CD1c-positive myeloid dendritic cell (primary cell): ENCODE measurements at regions not wholly inside any gene's neighbourhood (a gene's known extent, or its start where the extent isn't known, plus 50 kb on each side); places are given as distances from the start of the nearest gene placed in this dataset.

Source experiments
- DNase-seq: peaks from one replicate; pipeline ENCODE4 v3.0.0-alpha.2; 2016; ENCODE audit errors: extremely low spot score

DNA sequence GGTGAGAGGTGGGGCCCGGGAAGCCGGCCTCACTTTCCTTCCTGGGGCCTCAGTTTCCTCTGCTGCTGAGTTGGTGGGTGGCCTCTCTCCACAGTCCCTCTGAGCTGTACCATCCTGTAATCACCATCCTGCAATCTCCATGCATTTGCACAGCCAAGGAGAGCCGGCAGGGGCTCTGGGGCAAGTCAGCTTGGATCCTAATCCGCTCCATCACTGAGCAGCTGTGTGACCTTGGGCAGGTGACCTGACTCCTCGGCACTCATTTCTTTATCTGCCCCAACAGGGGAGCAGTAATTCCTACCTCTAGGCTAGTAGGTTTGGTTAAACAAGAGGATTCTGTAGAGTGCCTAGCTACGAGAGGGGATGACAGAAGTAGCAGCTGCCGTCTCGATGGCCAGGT, 88.2 kb upstream of the ZNF618 start:
- DNase-seq: no peak

DNA sequence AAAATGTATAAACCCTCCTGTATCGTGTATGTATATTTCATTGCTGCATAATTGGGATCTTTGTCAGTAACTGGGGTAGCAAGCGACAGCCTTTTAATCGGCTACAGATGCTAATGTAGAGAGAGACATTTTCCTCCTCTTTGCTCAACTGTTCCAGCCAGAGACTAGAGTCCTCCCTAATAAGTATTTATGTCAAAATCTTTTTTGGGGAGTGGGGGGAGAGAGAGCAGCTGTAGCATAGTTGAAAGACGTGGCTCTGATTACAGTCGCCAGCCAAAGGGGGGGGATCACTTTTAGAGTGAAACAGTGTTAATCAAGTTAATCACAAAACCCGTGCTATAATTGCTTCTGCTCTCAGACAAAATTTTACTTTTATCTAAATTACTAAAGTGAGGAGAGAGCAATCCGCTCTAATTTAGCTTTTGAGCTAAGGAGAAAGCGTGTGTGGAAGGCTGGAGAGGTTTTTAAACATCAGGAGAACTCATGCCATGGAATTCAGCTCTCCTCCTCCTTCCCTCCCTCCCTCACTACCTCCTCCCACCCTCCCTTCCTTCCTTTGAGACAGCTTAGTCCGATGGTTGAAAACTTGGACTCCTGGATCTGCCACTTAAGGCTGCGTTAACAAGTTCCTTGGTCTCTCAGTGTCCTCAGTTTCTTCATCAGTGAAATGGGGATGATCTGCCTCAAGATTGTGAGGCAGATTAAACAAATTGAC, 87.3 kb upstream of the ZNF618 start:
- DNase-seq: no peak

DNA sequence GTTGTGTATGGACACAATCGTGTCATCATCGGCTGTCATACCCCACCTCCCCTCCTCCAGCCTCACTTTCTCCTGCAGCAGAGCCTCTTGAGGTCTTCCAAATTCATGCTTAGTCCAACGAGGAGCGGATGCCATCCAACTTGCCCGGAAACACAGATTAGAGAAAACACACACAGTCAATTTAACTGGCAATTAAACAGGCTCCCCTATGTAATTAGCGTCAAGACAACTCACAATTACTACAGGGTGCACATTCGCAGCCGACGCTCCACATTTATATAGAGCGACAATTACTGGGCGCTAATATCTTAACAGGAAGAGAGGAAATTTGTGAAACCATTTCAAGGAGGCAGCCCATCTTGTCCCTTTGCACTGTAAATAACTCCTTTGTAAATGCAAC, 86.0 kb upstream of the ZNF618 start:
- DNase-seq: no peak

DNA sequence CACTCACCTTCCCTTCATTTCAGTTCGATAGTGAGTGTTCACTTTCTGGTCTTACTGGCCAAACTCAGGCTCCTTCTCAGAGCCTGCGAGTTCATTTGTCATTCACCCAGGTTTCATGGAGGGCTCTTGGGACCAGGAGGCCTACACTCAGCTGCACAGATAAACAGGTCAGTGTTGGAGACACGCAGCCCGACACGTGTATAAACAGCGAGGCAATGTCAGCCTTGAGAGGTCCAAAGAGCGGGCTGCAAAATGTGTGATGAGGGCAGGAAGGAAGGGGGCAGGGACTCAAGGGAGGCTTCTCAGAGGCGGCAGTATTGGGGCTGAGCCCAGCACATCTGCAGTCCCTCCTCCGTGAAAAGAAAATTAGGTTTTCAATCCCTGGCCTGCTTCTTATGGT, 82.6 kb upstream of the ZNF618 start:
- no peak for DNase-seq

DNA sequence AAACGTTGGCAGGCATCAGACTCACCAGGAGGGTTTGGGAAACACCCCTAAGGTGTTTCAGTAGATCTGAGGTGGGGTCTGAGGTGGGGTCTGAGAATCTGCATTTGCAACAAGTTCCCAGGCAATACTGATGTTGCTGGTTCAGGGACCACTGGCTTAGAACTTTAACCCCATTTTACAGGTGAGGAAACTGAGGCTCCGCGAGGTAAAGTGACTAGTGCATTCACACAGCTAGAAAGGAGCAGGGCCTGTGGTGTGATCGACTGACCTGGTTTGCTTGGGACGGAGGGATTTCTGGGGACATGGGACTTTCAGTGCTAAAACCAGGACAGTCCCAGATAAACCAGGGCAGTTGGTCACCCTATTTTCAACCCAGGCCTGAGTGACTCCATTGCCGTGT, 81.4 kb upstream of the ZNF618 start:
- DNase-seq: no peak

DNA sequence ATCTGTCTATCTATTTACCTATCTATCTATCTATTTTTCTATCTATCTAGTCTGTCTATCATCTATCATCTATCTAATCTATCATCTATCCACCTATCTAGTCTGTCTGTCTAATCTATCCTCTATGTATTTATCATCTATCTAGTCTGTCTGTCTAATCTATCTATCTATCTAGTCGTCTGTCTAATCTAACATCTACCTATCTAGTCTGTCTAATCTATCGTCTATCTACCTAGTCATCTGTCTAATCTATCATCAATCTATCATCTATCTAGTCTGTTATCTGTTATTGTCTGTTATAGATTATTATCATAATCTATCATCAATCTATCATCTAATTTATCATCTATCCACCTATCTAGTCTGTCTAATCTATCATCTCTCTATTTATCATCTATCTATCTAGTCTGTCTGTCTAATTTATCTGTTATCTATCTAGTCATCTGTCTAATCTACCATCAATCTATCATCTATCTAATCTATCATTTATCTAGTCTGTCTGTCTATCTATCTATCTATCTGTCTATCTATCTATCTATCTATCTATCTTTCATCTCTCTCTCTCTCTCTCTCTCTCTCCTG, 80.2 kb upstream of the ZNF618 start:
- no peak for DNase-seq

DNA sequence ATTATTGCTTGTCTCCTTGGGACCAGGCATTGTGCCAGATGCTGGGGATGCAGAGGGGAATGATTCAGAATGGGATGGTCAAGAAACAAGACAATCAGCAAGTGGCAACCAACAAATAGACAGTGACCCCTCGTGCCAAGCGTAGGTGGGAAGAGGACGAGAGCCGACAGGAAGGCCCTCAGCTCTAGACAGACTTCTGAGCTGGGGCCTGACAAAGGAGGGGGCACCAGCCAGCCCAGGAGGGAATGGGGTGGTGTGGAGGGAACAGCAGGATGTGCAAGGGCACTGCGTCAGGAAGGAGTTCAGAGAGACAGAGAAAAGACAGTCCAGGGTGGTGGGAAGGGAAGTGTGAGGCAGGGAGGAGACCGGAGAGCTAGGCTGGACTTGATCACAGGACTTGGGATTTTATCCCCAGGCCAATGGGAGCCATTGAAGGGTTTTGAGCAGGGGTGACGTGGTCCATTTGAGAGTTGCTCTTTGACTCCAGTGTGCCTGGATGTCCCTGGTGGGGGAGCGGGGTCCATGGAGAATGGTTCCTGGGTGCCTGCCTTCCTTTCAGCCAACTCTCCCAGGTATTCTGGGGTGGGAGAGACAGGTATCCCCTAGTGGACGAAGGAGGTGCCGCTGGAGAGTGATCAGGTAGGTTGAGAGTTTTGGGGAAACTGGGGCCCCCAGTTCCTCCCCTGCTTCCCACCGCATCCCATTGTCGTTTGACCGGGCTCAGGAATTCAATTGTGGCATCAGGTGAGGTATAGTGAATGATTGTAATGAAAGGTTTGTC, 79.3 kb upstream of the ZNF618 start:
- no peak for DNase-seq

DNA sequence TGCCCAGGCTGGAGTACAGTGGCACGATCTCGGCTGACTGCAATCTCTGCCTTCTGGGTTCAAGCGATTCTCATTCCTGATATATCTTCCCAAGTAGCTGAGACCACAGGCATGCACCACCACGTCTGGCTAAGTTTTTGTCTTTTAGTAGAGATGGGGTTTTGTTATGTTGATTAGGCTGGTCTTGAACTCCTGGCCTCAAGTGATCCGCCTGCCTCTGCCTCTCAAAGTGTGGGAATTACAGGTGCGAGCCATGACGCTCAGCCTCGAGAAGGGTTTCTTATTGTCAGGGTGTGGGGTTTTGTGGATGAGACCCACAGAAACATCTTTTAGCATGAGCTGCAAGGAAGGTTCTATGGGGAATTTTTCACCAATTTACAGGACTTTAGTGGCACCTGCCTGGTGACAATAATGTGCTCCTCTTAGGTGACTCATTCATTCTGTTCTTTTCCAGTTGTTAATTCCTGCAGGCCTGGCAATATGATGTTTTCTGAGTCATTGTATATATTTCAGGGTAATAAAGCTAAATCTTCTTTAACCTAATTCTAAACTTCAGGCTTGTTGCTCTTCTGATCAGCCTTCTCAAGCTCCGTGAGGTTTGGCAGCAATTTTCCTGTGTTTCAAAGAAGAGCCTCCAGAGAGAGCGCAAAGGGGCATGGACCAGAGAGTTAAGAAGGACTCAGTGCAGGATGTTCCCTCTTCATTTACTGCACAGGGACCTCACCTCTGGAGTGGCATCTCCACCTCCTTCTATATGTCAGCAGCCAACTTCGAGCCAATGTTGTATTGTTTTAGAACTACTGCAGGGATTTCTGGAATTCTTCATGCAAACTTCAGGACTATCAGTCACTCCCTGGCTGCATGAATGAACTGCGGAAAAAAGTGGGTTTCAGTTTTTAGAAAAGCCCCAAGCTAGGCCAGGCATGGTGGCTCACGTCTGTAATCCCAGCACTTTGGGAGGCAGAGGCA, 77.8 kb upstream of the ZNF618 start:
- DNase-seq: no peak

DNA sequence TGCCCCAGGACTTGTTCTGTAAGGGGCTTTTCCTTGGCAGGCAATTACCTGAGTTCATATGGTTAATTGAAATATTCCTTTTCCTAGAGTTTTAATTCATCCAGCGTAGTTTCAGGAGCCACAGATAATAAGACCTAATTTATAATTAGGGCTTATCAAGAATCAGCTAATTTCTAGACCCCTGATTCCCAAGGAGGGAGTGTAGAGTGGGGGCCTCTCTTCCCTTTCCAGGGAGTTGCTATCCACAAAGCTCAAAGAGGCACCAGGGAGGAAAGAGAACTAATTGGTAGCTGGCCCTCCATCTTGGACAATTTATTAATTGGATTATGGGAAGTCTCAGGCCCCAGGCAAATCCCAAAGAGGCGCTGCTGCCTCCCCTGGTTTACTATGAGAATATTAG, 75.8 kb upstream of the ZNF618 start:
- DNase-seq: no peak

DNA sequence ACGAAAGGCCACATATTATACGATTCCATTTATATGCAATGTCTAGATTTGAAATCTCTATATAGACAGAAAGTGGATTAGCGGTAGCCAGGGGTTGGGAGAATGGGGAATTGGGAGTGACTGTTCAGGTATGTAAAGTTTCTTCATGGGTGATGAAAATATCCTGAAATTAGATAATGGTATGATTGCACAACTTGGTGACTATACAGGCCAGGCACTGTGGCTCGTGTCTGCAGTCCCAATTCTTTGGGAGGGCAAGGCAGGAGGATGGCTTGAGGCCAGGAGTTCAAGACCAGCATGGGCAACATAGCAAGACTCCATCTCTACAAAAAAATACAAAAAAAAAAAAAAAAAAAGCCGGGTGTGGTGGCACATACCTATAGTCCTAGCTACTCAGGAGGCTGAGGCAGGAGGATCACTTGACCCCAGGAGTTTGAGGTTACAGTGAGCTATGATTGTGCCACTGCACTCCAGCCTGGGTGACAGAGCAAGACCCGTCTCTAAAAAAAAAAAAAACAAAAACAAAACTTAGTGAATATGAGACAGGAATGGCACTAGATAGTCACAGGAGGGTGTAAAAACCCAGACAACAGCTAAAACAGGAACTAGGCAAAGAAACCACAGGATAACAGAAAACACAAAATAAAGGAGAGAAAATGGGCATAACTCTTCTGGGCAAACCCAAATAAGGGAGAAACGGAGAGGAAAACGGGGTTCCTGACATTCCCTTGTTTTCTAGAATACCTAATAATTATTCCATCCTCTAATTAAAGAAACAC, 72.1 kb upstream of the ZNF618 start:
- DNase-seq: no peak

DNA sequence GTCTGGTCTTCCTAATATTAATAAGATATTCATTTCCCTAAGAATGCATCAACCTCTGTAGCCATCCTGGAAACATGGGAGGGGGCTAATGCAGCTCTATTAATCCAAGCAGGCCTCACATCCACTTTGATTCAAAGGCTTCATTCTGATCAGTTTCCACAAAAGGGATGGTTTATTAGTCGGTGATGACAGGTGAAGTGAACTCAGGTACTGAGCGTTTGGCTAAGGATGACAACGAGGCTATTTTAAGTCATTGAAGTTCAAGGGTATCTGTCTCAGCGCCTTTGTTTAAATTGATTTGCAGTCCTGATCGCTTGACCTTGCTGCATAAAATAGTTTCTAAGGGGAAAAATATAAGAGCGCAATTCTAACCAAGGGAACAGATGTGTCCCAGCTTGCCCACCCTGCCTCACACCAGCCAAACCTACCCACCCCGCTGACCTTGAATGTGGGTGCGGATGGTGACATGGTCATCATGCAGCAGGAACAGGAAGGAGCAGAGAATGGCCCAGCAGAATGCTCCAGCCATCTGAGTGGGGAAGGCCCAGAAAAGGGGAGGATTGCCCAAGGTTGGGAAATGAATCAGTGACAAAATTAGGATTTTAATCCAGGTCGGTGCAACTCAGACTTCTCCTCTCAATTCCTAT, 70.5 kb upstream of the ZNF618 start:
- no peak for DNase-seq

DNA sequence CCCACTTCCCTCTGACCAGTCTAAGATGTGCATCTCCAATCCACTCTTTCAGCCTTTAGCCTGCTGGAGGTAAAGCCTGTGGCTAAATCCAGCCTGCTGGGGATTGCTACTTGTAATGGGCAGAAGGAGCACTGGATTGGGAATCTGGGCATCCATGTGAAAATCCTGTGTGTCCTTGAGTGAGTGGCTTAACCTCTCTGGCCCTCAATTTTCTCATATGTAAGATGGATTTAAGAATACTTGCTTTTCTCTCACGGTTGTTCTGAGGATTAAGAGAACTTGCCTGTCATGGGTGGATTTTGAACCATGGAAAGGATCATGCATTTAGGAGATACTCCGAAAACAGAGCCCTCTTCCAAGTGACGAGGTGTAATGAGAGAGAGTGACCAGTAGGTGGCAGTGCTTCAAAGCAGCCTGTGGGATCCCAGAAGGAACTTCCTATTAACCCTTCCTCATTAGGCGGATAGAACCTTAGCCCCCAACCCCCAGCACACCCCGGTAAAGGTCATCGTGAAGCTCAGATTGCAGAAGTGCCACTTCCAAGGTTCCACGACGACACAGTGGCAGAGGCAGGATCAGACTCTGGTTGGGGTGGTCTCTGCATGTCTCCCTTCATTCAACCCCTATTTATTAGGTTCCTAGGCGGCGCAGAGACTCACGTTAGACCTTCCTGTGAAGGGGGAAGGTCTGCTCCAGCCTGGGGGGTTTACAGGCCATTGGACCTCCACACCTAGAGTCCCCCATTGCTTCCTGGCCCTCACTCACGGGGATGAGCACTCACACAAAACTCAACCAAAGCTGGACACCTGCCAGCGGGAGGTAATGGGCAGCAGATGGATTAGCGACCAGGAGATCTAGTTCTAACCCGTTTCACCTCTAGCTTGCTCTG, 68.7 kb upstream of the ZNF618 start:
- DNase-seq: peak; percentile 75

DNA sequence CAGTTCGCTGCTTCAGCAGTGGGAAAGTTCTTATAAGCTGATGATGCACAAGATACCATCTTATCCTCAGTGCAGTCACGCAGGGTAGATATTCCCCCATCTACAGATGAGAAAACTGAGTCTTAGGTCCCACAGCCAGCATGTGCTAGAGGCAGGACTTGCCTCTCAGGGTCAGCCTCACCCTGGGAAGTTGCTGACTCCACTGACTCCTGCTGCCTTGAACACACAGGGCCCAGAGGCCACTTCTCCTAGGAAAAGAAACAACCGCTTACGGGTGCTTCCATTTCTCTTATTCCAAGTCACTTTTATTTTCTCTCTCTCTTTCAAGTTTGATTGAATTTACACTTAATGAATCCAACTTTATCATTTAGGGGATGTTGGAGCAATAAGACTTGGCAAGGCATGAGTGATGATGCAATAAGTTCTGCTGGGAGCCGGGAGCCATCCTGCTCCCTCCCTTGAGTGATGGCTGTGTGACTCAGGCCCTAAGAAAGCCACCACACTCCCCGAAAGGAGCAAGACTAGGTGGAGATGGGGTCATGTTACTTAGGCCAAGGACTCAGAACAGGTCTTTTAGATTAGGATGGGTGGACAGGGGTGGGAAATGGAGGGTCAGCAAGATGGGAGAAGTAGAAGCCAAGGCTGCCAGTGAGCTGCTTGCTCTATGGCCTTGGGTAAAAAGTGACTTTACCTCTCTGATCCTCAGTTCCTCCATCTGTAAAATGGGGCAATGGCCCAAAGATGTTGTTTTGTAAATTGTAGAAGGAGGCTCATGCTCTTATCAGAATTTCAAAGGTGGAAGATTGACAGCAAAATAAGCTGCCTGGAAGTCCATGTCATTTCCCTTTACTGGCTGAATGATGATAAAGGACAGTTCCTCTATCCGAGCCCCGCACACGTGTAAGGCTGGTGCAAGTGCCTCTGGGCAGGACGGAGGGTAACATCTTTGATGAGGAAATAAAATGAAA, 67.4 kb upstream of the ZNF618 start:
- DNase-seq: peak; percentile 8

DNA sequence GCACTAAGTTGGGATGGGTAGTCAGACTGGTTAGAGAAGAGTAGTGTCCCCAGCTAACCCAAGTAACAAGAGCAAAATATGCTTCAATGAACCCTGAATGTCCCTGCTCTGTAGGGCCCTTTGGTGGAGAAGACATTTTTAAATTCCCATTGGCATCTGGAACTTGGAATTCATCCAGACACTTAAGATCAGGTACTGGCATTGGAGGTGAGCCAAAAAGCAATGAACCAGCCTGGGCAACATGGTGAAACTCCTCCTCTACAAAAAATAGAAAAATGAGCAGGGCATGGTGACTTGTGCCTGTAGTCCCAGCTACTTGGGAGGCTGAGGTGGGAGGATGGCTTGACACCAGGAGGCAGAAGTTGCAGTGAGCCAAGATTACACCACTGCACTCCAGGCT, 58.9 kb upstream of the ZNF618 start:
- DNase-seq: no peak

DNA sequence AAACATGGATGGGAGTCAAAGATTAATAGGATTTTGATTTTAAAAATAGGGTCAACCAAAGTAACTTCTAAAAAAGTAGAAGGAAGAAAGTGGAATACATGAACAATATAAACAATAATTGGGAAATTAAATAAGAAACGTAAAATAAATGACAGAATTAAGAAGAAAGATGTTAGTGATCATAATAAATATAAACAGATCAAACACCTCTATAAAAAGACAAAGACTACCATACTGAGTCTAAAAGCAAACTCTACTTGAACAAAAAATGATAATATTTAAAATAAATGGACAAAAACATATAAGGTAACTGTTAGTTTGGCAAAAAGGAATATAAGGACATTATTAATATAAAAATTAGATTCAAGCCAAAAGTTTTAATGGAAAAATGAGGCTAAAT, 57.7 kb upstream of the ZNF618 start:
- DNase-seq: no peak

DNA sequence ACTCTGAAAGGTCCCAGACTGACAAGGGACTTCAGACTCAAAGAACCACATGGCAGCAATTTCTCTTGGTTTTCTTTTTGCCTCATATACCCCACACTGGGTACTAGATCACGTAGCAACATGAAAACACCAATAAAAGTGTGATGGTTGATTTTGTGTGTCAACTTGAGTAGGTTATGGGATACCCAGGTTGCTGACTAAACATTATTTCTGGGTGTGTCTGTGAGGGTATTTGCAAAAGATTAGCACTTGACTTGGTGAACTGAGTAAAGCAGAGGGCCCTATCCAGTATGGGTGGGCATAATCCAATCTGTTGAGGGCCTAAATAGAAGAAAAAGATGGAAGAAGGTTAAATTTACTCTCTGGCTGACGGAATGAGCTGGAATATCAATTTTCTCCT, 53.8 kb upstream of the ZNF618 start:
- no peak for DNase-seq

DNA sequence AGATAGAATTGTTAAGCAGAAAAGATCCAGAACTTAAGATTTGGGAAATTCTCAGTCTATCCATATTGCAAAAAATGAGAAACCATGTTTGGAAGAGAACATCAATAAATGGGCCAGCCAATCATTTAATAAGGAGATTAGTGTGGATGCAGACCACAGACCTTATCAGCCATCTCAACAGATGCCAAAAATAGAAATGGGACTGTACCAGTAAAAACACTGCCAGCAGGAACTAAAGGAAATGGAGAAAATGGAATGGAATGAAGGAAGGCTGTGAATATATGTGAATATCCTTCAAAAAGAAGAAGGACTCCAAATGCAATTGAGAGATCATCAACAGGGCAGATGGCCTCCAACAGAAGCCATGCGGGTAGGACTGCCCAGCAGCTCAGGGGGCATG, 52.7 kb upstream of the ZNF618 start:
- no peak for DNase-seq
